NCI-H2227 (cell line): ENCODE measurements at regions not wholly inside any gene's neighbourhood (a gene's known extent, or its start where the extent isn't known, plus 50 kb on each side); places are given as distances from the start of the nearest gene placed in this dataset.

Source experiments
- DNase-seq: peaks from one replicate; lab custom pipeline; 2025; ENCODE audit not compliant: unreplicated experiment; lab: John Stamatoyannopoulos, UW

DNA sequence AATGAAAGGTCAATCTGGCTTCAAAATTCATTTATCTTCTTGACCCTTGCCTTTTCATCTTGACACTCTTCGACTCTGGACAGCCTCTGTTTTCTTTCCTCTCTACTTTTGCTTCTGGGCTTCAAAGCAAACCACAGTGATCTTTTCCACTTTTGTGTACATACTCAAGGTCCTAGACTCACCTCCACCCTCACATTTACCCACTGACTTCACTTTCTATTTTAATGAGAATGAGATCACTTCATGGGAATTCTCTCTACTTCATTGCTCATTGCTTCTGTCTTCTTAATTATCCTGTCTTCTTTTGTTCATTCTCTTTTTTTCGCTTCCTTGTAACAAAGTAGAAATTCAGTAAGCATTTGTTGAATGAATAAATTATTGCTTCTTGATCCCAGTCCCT, 330.1 kb upstream of the HAND2 start:
- no peak for DNase-seq

DNA sequence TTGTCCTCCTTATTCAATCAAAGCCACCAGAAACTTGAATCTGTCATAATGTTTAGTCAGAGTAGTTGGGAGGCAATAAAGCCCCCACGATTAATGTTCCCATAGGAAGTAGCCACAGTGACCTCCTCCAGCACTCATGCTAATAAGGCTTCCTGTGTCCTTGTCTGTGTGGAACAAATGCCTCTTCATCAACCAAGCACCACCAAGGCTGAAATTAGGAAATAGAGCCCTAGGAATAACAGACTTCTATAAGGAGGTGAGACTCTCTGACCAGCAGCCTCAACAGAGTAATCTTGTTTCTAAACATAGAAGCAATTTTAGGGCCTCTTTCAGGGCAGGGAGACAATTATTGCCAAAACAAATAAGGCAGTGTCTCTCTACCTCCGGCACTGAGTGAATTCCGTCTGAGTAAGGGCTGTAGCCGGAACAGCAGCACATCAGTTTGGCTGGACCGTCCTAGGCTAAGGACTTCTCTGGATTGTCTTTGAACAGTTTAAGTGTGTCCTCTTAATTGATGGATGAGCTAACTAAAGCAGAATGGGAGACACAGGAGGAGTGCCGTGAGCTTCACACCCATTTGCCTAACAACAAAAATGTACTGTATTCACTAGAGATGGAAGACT, 329.2 kb upstream of the HAND2 start:
- DNase-seq, result peak; percentile 0

DNA sequence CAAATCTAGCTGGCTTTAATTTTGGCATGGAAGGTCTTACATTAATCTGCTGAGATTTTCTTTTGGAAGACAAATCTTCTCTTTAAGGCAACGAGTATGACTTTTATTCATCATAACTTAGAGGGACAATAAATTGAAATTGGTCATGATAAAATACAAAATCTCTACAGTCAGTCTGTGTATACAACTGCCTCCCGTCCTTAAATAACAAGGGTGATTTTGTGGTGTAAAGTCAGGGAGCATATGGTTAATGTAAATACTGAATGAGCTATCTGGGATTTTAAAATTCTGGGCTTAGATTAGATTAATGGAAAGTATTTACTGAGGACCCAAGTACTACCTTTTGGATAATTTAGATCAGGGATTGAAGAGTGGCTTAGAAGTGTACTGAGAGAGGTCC, 328.4 kb upstream of the HAND2 start:
- no peak for DNase-seq

DNA sequence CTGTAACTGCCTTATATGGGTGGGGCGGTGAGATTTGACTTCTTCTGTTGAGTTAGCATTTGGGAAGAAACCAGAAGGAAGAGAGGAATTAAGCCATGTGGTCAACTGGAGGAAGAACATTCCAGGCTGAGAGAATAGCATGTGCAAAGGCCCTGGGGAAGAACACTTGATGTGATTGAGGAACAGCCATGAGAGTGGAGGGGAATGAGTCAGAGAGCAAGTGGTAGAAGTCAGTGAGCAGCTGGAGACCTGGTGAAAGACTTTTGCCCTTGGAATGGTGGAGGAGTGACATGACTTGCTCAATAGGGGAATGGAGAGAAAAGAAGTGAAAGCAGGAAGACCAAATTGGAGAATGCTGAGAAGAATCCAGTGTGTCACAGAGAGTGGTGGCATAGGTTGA, 327.8 kb upstream of the HAND2 start:
- no peak for DNase-seq

DNA sequence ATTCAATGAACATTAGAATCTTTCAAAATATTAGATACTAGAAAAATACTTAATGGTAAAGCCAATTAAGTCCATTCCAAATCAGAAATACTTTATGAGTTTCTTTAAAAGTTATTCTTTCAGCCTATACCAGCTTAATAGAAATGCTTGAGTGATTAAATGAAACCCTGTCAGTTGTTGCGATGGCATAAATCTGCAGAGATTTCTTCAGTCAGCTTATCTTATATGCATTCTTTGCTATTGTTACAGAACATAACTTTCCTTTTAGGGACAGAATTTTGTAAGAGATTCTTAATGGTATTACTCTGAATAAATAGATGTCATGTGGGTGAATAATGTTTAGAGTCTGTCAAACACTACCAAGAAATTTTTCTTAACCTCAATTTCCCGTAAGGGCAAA, 325.0 kb upstream of the HAND2 start:
- no peak for DNase-seq

DNA sequence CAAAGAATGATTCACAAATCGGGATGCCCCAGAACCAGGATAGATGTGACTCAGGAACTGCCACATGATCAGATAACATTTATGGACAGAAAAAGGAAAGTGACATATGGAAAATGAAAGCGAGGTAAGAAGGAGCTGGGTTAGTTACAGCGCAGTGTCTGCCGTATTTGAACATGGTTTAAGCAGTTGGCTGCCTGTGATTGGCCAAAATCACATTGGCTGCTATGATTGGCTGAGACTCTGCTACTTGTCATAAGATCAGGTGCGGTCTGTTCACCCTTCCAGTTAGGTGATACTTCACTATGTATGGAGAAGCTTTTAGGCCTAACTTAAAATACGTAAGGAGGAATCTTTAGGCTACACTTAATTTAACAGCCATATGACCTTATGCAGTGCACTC, 322.7 kb upstream of the HAND2 start:
- DNase-seq, result no peak

DNA sequence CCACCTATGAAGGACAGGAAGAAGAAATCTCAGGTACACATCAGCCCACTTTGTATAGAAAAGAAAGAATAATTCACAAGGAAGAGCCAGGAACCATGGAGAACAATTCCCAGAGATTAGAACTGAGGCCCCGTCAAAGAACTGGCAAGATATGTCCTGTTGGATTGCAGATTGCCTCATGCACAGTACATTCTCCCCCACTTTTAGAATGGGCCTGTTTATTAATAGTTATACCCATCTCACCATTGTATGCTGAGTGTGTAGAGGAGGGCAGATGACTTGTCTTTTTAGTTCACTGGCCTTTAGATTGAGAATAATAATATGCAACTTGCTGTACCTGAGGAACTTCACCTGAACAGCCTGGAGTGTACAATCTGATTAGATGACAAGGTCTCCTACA, 315.6 kb upstream of the HAND2 start:
- DNase-seq, result no peak

DNA sequence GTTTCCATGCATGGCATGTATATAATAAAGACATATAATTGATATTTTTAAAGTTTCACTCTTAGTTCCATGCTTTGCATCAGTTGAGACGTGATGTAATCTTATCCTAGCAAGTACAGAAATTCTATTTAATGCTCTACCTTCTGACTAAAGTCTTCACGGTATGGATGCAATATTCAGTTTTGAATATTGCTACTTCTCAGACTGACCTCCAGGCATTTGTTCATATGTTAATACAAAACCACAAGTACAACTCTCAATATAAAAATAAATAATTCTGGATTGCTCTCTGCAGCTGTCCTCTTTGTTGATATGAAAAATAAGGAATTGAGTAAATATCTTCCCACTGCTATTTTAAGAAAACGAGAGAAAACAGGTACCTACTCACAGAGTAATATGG, 309.8 kb upstream of the HAND2 start:
- DNase-seq, result no peak

DNA sequence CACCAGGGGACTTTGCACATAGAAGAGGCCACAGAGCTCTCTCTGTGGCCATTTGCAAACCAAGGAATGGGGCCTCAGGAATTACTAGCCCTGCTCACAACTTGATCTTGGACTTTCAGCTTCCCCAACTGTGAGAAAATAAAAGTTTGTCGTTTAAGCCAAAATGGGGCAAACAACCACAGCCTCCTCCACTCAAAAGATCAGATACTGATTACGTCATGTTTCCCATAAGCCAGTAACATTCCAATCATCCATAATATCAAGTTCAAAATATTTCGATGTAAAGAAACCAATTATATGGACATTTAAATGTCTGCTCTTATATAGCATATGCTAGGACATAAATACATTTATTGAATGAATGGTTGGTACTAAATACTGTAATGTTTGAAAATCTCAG, 307.5 kb upstream of the HAND2 start:
- DNase-seq, result no peak

DNA sequence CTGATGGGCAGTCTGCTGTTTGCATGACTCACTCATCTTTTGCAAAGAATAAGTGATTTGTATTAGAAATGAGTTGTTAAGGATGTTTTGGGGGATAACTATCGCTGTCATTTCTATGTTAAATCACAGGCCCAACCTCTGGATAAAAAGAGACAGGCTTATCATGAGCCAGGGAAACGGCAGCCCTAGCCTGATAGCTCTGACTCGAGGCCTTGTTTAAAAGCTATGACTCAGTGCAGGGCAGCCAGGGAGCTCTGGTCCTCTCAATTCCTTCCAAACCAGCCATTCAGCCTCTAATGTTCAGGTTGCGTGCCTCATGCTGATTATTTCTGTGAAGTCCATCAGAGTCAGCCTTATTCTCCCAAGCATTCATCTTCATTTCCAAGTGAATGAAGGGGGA, 305.9 kb upstream of the HAND2 start:
- peak; percentile 34 for DNase-seq

DNA sequence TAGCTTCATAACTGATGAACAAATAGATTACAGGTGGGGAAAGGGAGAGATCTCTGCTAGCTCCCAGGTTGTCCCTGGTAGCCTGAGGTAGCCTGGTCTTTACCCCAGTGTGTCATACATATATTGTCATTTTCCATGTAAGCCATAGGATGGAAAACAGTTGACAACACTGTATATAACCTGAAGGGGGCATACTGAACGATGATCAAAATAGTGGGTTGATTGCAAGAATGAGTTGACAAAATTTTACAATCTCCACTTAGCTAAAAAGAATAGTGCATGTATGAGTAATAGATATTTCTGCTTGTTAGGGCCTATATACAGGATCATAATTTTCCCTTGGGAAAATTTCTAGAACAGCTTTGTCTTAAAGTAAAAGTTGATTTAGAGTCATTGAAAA, 304.1 kb upstream of the HAND2 start:
- DNase-seq, result no peak

DNA sequence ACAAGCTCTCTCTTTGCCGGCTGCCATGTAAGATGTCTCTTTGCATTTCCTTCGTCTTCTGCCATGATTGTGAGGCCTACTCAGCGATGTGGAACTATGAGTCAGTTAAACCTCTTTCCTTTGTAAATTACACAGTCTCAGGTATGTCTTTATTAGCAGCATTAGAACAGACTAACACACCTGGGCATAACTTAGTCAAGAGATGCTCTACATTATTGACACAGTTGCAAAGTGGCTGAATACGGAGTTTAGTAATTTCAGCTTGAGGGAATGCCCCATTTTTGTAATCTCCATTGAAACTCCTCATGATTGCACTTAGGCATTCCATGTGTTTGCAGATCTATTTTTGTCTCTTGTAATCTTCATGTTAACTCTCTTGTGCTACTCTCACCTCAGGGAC, 299.5 kb upstream of the HAND2 start:
- DNase-seq, result no peak

DNA sequence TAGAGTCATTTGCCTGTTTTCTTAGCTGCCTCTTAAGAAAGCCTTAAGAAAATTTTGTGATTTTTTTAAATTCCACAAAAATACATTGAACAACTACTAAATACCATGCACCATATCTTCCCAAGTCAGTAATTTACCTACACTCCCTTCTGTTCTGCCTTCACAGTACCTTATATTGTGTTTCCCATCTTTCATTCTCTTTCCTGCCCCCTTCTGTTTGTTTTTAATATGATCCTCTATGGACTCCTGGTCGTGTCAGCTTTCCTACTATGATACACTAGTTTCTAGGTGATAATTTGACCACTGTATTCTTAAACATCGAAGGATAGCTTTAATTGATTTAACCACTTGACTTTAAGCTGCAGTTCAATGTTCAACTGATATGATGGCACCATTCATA, 297.7 kb upstream of the HAND2 start:
- DNase-seq, result no peak

DNA sequence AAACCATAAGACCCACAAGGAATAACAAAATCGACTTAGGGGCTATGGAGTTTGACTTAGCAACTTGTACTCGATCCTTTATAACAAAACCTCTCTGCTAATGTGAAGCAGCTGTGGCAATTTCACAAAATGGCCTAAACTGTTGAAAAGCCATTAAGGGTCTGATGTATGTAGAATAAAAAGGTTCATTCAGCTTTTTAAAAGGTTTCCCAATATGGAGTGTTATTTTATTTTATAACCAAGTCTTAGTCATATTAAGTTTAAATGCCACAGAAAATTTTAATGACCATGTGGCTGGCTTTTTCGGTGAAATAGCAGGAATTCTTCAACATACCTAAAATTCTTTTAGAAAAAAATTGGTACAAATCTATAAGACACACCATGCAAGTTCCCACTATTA, 291.8 kb upstream of the HAND2 start:
- no peak for DNase-seq

DNA sequence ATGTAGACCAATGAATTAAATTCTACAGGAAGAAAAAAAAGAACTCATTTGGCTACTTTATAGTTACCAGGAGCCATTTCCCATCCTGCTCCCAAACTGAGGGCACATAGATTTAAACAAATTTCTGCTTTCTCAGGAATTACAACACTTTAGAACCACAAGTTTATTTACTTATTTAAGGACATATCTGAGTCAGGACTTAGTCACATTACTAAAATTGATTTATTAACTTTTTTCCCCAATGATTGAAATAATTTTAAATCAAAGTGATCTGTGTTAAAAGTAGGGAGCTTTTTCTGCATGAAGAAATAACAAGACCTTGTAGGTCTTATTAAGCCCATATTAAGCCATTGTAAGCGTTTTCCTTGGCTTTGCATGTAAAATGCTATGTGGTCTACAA, 291.0 kb upstream of the HAND2 start:
- DNase-seq, result no peak

DNA sequence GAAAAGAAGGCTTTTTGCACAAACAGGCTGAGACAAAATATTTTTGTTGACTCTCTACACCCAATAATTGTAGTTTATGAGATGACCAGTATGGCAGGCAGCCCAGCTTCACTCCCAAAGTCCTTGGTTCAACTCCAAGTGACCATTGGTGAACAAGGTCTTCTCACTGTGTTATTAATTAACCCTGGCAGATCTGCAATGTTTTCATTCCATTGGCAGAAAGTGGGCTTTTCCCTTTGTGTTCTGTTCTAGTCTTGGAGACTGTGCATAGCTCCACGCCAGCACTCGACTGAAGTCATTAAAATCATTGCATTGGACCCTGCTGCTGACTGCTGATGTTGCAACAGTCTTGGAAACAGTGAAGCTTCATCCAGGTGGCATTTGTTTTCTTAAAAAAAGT, 277.3 kb upstream of the HAND2 start:
- no peak for DNase-seq

DNA sequence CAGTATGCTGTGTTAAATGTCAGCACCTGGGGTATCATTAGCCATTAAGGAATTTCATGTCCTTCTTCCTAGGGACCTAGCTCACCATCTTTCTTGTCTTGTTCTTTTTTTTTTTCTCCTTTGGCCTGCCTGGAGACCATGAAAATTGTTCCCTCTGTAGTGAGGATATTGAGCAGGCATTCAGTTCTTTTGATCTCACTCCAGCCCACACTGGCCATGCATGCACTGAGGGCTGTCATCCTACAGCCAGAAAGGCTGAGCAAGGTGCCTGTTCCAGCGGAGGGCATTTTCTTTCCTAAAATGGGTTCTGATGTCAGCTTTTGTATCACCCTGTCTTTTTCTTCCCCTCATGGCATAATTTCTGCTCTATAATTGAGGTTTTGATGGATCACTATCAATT, 275.9 kb upstream of the HAND2 start:
- no peak for DNase-seq

DNA sequence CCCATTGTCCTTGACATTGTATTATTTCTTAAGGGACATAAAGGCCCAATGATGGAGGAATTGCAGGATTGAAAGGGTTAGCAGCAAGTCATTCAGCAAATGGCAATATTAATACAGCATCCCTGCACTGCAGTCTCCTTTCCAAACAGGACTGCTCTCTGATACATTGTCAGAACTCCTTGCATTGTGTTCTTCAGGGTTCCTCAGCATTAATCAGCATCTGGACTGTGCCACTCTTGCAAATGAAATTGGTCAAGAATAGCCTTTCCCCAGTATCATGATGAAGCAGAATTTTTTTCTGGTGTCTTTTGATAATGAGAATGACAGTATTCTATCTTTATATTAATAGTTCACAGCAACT, 272.6 kb upstream of the HAND2 start:
- DNase-seq, result no peak

DNA sequence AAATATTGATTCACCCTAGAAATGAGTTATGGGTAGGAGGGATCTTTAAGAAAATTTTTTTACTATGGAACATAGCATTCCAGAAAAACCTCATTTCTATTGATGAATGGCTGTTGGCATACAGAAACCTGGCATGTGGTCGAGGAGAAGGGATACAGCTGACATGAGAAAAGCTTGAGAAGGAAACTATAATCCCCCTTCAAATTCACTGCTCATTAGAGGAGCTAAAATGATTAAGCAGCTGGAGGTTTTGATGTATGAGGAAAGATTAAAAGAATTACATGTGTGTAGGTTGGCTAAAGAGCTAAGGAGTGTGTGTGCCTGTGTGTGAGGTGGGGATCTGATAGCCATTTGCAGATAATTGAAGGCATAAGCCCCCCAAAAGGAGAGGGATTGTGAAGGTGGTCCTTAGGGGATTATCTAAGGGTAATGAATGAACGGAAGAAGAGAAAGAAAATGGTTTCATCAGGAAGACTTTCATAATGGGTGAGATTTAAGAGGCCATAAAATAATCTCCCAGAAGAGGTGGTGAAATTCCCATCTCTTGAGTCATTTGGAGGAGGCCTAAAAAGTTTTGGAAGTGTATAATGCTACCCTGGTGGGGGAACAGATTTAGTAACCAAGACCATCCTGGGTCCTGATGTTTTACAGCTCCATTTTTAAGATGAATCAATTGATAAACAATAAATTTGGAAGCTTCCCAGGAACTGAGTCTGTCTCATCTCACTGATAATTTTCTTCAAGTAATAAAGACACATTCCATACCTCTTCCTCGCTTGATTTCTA, 272.0 kb upstream of the HAND2 start:
- DNase-seq, result no peak

DNA sequence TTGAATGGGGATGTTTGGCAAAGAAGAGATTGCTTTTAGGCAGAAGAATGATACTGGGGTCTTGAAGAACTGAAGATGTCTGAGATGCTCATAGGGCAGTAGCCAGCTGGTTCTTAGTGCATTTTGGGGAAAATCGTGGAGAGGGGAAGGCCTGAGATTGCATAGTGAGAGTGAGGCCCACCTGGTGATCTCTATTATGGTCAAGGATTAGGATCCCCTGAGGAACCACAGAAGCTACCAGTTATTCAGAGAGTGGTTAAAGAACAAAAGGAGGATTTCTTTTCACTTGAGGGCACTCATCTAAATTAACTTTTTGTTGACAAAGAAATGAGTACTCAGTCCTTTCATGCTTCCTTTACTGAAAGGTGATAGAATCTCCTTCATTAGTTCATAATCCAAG, 271.3 kb upstream of the HAND2 start:
- no peak for DNase-seq

DNA sequence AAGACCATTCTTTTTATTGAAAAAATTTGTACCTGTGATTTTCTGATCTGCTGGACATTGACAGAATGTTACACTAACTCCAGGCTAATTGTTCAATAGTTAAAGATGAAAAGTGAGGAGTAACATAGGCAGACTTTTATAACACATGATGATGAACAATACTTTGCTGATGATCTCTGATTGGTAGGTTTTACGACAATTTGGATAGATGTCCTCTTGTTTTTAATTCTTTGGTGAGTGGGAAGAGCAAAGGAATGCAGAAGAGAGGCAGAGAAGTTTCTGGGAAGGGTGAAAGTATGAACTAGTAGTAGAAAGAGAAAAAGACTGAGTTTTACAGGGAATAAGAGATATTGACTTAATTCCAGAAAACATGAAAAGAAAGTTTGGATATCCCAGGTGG, 267.3 kb upstream of the HAND2 start:
- no peak for DNase-seq

DNA sequence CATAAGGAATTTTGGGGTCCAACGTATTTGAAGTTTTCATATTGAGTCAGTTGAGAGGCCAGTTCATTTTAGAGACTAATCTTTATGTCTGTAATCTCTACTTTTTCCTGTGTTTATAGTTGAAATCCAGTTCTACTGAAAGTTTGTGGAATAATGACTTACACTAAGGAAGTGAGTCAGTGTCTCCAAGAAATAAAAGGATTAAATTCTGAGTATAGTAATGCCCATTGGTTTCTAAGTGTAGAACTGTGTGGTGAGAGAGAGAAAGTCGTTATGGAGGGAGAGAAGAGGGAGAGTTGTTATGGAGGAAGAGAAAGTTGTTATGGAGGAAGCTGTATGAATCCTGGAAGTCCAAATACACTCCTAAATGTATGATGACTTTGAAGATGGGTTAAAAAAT, 264.6 kb upstream of the HAND2 start:
- DNase-seq, result no peak

DNA sequence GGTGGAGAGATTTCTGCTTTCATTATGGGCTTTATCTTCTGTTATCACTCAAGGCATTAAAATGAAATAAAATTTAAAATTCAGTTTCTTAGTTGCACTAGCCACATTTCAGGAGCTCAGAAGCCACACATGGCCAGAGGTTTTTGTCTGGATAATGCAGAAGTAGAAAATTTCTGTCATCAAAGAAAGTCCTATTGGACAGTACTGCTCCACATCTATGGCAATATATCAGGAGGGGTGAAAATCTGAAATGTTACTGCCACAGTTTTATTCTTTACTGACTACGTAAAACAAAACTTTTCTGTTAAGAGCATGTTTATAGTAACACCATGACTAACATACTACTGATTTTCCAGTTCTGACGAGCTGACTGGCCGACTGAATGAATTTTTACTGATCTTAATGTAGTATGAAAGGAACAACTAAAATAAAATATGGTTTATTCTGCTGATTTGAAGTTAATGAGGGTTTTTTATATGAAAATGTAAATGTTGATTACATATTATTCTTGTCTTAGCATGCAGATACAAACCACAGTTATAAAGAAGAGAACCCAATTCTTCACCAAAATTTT, 264.0 kb upstream of the HAND2 start:
- no peak for DNase-seq
